ENCODE measurements at regions not wholly inside any gene's neighbourhood (a gene's known extent, or its start where the extent isn't known, plus 50 kb on each side); places are given as distances from the start of the nearest gene placed in this dataset.

DNA sequence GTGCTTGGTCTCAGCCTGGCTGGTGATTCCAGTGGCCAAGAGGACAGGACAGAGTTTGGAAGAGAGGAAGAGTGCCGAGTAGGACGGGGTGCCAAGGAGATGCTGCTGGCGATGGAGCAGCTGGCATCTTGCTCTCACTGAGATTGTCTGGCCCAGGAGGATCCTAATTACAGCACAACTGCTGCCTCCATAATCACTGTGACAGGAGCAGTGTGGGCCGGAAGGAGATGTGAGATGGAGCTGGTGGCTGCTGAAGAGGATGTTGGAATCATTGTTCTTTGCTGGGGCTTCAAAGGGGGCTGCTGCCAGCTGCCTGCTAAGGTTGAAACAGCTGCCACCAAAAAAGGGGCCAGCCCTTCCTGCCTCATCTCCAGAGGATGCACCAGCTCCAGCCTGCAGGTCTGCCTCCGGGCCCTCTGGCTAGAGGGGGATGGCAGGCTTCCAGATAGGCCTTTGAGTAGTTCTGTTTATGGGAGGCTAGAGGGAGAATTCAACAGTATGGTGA lies 214.4 kb downstream of the RNF144B start:
- TF ChIP-seq EZH2 (IDR thresholded peaks at IDR 0.05; ENCODE audit: borderline replicate concordance, insufficient read depth, low read length, poor library complexity, severe bottlenecking) (no peak), CTCF (IDR thresholded peaks at IDR 0.05; ENCODE audit: poor library complexity, severe bottlenecking) (no peak), EP300 (conservative IDR thresholded peaks at IDR 0.05; ENCODE audit: poor library complexity, severe bottlenecking) (no peak), RAD21 (conservative IDR thresholded peaks at IDR 0.05) (no peak), TAF1 (IDR thresholded peaks at IDR 0.05; ENCODE audit: low read depth) (no peak)
